HFF-Myc (cell line): ENCODE measurements at regions not wholly inside any gene's neighbourhood (a gene's known extent, or its start where the extent isn't known, plus 50 kb on each side); places are given as distances from the start of the nearest gene placed in this dataset.

ENCODE experiments used
- DNase-seq: peaks from one replicate; pipeline ENCODE4 v3.0.0-alpha.2; 2011; ENCODE audit warnings: low read depth; ENCODE audit errors: extremely low read depth
- H3K4me3 ChIP-seq: replicated peaks from 2 replicates; pipeline ENCODE4 v1.5.1; 2011; ENCODE audit warnings: low read depth, mild to moderate bottlenecking, control low read depth, low read length
- TF ChIP-seq, protein P1 (sequence below): IDR thresholded peaks from 2 replicates; pipeline ENCODE4 v1.5.1; 2012; ENCODE audit warnings: mild to moderate bottlenecking, low read depth, low read length, control low read depth; ENCODE audit errors: missing control alignments

DNA sequence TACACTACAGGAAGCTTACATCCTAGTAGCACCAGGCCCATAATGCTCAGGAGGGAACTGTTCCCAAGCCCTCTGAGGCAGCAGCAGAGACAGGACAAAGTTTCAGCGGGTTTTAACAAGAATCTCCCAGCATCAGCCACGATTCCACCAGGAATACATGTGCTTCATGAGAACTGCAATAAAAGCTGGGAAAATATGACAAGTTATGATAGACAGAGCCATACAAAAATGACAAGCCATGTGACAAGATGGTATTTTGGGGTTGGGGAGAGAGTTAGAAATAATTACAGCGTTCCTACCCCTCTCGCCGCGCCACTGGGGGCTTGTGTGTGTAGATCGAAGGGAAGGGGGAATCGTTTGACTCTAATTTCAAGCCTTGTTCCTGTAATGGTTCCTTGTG lies 112.7 kb upstream of the CTBP2 start:
- TF ChIP-seq, protein P1, sequence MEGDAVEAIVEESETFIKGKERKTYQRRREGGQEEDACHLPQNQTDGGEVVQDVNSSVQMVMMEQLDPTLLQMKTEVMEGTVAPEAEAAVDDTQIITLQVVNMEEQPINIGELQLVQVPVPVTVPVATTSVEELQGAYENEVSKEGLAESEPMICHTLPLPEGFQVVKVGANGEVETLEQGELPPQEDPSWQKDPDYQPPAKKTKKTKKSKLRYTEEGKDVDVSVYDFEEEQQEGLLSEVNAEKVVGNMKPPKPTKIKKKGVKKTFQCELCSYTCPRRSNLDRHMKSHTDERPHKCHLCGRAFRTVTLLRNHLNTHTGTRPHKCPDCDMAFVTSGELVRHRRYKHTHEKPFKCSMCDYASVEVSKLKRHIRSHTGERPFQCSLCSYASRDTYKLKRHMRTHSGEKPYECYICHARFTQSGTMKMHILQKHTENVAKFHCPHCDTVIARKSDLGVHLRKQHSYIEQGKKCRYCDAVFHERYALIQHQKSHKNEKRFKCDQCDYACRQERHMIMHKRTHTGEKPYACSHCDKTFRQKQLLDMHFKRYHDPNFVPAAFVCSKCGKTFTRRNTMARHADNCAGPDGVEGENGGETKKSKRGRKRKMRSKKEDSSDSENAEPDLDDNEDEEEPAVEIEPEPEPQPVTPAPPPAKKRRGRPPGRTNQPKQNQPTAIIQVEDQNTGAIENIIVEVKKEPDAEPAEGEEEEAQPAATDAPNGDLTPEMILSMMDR, result no peak
- no peak for DNase-seq
- no peak overlapping the region for H3K4me3 ChIP-seq

DNA sequence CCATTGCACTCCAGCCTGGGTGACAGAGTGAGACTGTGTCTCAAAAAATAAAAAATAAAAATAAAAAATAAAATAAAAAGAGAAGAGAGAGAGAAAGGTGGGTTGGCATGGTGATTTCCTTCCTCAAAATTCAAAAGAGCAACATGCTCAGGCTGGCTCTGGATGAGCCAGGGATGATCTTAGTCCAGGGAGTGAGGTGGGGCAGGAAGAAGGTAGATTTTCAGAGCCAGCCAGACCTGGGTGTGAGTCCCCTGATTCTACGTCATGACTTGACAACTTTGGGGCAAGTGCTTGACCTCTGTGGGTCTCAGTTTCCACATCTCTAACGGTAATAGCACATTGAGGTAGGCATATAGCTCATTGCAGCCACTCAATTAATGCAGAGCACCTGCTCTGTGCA lies 109.4 kb upstream of the CTBP2 start:
- TF ChIP-seq, protein P1, result no peak
- no peak overlapping the region for H3K4me3 ChIP-seq
- DNase-seq, result no peak

DNA sequence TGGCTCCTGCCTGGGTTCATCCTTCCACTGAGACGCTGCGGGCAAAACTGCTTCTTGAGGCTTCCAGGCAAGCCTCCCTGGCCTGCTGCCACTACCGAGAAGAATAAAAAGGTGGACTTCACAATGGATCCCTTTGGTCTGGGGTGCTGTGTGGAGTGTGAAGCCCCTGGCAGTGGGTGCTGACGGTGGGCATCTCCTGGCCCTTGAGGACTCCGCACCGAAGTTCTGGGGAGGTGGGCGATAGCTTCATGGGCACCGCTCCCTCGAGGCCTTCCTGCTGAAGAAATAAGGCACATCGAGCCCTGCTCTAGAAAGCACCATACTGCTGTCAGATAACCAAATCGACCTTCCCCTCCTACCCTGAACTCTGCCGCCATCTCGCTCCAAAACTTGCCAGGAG lies 106.6 kb upstream of the CTBP2 start:
- no peak overlapping the region for H3K4me3 ChIP-seq
- TF ChIP-seq, protein P1, result no peak
- no peak for DNase-seq

DNA sequence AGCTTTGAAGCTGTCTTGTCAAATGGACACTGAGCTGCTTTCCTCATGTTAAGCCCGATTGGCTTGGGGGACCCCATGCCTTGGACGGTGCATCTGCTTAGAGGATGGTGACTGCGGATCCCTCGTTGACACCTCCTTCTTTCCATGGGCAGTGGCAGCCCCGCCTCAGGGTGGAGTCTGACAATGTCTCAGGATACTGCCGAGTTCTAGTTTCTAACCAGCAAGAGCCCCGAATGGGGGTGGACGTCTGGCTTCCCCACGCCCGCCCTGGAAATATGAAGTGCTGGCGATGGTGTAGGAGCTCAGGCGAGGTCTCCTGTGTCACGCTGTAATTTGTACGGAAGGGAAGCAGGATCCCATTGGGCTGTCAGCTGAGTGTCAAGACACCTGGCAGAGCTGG lies 106.2 kb upstream of the CTBP2 start:
- no peak overlapping the region for H3K4me3 ChIP-seq
- no peak for DNase-seq
- TF ChIP-seq, protein P1, result no peak

DNA sequence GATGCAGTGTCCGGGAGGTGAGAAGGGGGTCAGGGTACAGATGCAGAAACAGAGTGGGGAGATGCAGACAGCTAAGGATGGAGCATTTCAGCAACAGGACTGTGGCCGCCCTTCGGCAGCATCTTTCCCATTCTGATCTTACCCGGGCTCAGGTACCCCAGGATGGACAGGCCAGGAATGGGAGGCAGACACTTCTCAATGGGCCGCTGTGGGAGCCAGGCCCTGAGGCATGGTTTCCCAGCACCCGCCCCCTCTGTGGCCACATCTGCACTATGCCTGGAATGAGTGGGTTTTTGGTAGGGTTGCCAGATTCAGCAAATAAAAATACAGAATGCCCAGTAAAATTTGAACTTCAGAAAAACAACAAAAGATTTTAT lies 105.2 kb upstream of the CTBP2 start:
- DNase-seq, result no peak
- TF ChIP-seq, protein P1, result no peak
- no peak overlapping the region for H3K4me3 ChIP-seq

DNA sequence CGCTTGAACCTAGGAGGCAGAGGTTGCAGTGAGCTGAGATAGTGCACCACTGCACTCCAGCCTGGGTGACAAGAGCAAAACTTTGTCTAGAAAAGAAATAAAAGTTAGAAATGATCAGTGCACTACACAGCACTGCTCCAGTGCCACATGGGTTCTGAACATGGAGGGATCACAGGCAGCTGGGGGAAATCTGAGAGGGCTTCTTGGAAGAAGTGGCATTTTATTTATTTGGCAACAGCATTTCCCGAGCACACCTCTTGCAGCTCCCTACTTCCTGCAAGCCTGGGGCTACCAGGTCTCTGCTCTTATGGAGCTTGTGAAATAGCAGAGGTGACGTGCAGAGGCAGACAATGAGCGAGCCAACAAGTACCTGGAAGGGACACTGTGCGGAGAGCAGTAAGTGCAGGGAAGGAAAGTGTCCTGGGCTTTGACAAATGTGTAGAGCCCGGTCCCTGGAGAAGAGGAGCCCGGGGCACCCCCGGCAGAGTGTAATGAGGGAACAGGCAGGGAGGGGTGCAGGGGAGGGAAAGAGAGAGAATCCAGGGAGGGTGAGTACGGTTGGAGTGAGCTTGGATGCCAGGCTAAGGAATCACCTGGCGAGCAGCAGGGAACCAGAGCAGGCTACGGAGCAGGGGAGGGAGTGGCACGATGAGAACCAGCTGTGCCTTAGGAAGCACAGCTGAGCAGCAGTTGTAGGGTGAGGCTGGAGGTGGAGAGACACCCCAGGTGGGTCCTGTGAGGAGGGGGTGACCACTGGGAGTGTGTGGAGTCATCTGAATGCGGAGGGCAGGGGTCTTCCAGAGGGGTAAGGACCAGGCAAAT lies 104.6 kb upstream of the CTBP2 start:
- TF ChIP-seq, protein P1, result no peak
- H3K4me3 ChIP-seq, result no peak overlapping the region
- DNase-seq, result no peak

DNA sequence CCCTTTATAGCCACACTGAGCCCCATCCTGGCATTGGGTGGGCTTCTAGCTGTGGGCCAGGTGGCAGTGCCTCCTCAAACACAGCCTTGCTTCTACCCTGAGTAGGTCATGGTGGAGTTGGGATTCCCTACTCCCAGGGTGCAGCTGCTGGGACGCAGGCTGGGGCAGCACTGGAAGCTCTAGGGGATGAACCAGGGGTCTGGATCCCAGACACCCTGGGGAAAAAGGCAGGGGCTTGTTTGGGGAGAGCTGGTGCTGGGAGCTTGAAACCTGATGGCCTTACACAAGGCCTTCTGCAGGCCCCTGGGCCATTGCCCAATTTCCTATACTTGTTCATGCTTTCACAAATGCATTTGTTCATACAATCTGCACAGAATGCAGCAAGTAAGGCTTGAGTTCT lies 103.7 kb upstream of the CTBP2 start:
- DNase-seq, result no peak
- TF ChIP-seq, protein P1, result no peak
- H3K4me3 ChIP-seq, result no peak overlapping the region
